ENCODE measurements at regions not wholly inside any gene's neighbourhood (a gene's known extent, or its start where the extent isn't known, plus 50 kb on each side); places are given as distances from the start of the nearest gene placed in this dataset.

GRCh38 chr2:129330504-129330903 lies 649.0 kb upstream of the RAB6C start:
- no peak for DNase-seq (ENCODE audit: low read depth, low spot score)
- Histone ChIP-seq H3K9me3 (ENCODE audit: control insufficient read depth, low read depth, low read length) (no peaks in the 10 kb centered on the region), H3K9me1 (ENCODE audit: control insufficient read depth, extremely low read depth, insufficient read depth, low read length) (no peaks in the 10 kb centered on the region), H2AFZ (ENCODE audit: control insufficient read depth, low read length) (no peak overlapping the region), H4K20me1 (ENCODE audit: control insufficient read depth, extremely low read depth, insufficient read depth, low read length) (no peaks in the 10 kb centered on the region), H3K4me1 (ENCODE audit: control insufficient read depth, extremely low read depth, insufficient read depth, low read length) (no peaks in the 10 kb centered on the region), H3K36me3 (ENCODE audit: control insufficient read depth in 2 of 2, extremely low read depth in 1 of 2, insufficient read depth in 2 of 2, low read length in 2 of 2) (no peaks in the 10 kb centered on the region), H3K79me2 (ENCODE audit: control insufficient read depth, insufficient read depth, low read length) (no peaks in the 10 kb centered on the region), H3K4me3 (ENCODE audit: control insufficient read depth in 2 of 3, extremely low read depth in 1 of 3, insufficient read depth in 2 of 3, low read depth in 1 of 3, low read length in 3 of 3) (no peak overlapping the region), H3K27ac (ENCODE audit: control insufficient read depth, insufficient read depth, low read length) (no peak overlapping the region), H3K4me2 (ENCODE audit: control insufficient read depth, extremely low read depth, insufficient read depth, low read depth, low read length) (no peak overlapping the region), H3K9ac (ENCODE audit: control insufficient read depth, extremely low read depth, insufficient read depth, low read length) (no peak overlapping the region), H3K27me3 (ENCODE audit: control insufficient read depth, extremely low read depth, insufficient read depth, low read length) (no peaks in the 10 kb centered on the region)
- dilution Hi-C loops (cut with MboI; ENCODE audit: extremely low pct_ligation_motif_present, low sequenced_read_pairs), result no loop called here
- no peak for FAIRE-seq
- TF ChIP-seq CTCF (optimal IDR thresholded peaks at IDR 0.05 in 1 of 3, IDR thresholded peaks at IDR 0.05 in 1 of 3, conservative IDR thresholded peaks at IDR 0.05 in 1 of 3; ENCODE audit: extremely low read depth in 1 of 3, insufficient read depth in 2 of 3, low read length in 3 of 3) (no peak), EZH2 (IDR thresholded peaks at IDR 0.05; ENCODE audit: low read length) (no peak)

DNA sequence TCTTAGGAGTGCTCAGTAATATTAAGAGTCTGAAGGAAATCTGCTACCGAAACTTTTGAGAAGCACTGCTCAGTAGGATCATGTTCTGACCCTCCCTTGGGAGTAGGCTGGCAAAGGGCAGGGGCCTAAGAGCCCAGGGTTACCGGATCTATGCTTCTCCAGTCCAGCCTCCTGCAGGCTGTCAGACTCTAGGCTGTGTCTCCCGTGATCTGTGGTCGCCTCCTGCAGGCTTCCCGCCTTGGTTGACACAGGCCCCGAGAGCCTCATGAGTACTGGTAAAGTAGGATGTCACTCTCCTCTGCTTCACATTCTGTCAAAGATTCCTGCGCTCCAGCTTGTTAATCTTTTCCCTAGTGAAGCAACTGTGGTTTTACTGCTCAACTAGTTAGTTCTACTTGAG lies 647.8 kb upstream of the RAB6C start:
- no peak overlapping the region for H3K27ac ChIP-seq (ENCODE audit: control insufficient read depth, insufficient read depth, low read length)
- H3K27me3 ChIP-seq (ENCODE audit: control insufficient read depth, extremely low read depth, insufficient read depth, low read length), result no peaks in the 10 kb centered on the region
- no peak overlapping the region for H3K4me2 ChIP-seq (ENCODE audit: control insufficient read depth, extremely low read depth, insufficient read depth, low read depth, low read length)
- FAIRE-seq (no peak), DNase-seq (ENCODE audit: low read depth, low spot score) (no peak)
- H3K9me3 ChIP-seq (ENCODE audit: control insufficient read depth, low read depth, low read length), result no peaks in the 10 kb centered on the region
- dilution Hi-C loops (cut with MboI; ENCODE audit: extremely low pct_ligation_motif_present, low sequenced_read_pairs), result no loop called here
- no peaks in the 10 kb centered on the region for H4K20me1 ChIP-seq (ENCODE audit: control insufficient read depth, extremely low read depth, insufficient read depth, low read length)
- no peak overlapping the region for H3K9ac ChIP-seq (ENCODE audit: control insufficient read depth, extremely low read depth, insufficient read depth, low read length)
- no peaks in the 10 kb centered on the region for H3K4me1 ChIP-seq (ENCODE audit: control insufficient read depth, extremely low read depth, insufficient read depth, low read length)
- H3K79me2 ChIP-seq (ENCODE audit: control insufficient read depth, insufficient read depth, low read length), result no peaks in the 10 kb centered on the region
- H3K4me3 ChIP-seq (ENCODE audit: control insufficient read depth in 2 of 3, extremely low read depth in 1 of 3, insufficient read depth in 2 of 3, low read depth in 1 of 3, low read length in 3 of 3), result no peak overlapping the region
- H3K36me3 ChIP-seq (ENCODE audit: control insufficient read depth in 2 of 2, extremely low read depth in 1 of 2, insufficient read depth in 2 of 2, low read length in 2 of 2), result no peaks in the 10 kb centered on the region
- TF ChIP-seq CTCF (optimal IDR thresholded peaks at IDR 0.05 in 1 of 3, IDR thresholded peaks at IDR 0.05 in 1 of 3, conservative IDR thresholded peaks at IDR 0.05 in 1 of 3; ENCODE audit: extremely low read depth in 1 of 3, insufficient read depth in 2 of 3, low read length in 3 of 3) (no peak), EZH2 (IDR thresholded peaks at IDR 0.05; ENCODE audit: low read length) (no peak)
- no peaks in the 10 kb centered on the region for H3K9me1 ChIP-seq (ENCODE audit: control insufficient read depth, extremely low read depth, insufficient read depth, low read length)
- H2AFZ ChIP-seq (ENCODE audit: control insufficient read depth, low read length), result no peak overlapping the region
